SK-N-MC (cell line): ENCODE measurements at regions not wholly inside any gene's neighbourhood (a gene's known extent, or its start where the extent isn't known, plus 50 kb on each side); places are given as distances from the start of the nearest gene placed in this dataset.

Experiments used
- EZH2 ChIP-seq: fragments of 200-600 bp; sonication (generic); IDR thresholded peaks from one replicate; pipeline ENCODE4 v1.6.1; 2017; ENCODE audit warnings: antibody characterized with exemption
- FOXP2 ChIP-seq: optimal IDR thresholded peaks from 2 replicates; pipeline ENCODE3; 2011; ENCODE audit warnings: mild to moderate bottlenecking, moderate library complexity; ENCODE audit not compliant: insufficient read depth; ENCODE audit errors: extremely low read length, control extremely low read depth
- POLR2AphosphoS5 ChIP-seq: IDR thresholded peaks from 2 replicates; pipeline ENCODE4 v1.6.1; 2012; ENCODE audit warnings: mild to moderate bottlenecking, low read depth, low read length, borderline replicate concordance

- TF ChIP-seq POLR2AphosphoS5: no peak
- TF ChIP-seq EZH2: no peak
- TF ChIP-seq FOXP2: no peak
Observed at GRCh38 chr10:4637657-4638056, 188.3 kb upstream of the AKR1E2 start.
